ENCODE measurements at regions not wholly inside any gene's neighbourhood (a gene's known extent, or its start where the extent isn't known, plus 50 kb on each side); places are given as distances from the start of the nearest gene placed in this dataset.

DNA sequence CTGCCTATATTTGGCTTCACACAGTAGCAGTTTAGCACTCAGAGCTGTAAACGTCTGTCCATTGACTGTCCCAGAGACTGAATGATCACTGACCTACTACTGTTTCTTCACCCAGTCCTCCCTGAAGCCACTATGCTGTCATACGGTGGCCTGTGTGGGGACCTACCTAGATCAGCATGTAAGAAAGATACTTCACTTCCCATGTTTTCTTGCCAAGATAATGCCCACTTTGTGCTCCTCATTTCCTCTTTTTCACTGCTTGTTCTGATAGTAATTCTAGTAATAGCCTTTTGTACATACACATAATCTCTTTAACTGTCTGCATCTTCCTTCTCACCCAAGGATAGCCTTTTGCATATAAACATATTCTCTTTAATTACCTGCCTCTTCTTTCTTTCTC lies 109.9 kb upstream of the TIAM2 start:
- no peak for DNase-seq

GRCh38 chr6:154886016-154886415 lies 109.1 kb upstream of the TIAM2 start:
- no peak for DNase-seq

DNA sequence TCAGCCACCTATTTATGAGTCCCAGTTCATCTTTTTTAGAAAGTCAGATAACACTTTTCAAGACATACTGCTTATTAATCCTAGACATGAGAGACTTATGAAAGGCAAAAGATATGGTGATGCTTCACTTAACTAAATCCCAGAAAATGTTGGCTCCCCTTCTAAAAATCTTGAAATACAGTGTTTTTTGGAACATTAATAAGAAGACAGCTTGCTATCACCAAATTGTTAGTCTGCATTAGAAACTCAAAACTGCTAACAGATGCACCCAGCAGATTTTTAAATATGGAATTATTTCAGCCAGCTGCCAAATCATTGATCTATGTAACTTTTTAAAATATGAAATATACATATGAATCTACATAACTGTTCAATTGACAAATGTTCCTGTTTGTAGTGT lies 108.6 kb upstream of the TIAM2 start:
- no peak for DNase-seq

DNA sequence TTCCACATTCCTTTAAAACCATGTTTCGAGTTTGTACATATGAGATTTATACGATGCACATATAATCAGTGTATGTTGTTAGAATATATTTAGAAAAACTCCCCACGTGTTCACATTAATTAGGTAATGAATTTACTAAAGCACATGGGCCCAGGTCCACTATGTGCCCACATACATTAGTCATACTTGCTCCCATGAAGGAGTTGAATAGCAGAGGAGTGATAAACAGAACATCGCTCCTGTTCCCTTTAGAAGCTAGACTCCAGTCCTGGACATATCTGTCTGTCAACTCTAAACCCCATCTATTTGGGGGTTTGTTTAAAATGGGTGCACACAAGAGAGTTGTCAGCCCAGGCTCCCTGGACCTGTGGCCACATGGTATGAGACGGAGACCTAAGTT lies 108.1 kb upstream of the TIAM2 start:
- no peak for DNase-seq

GRCh38 chr6:154888421-154889295 lies 106.5 kb upstream of the TIAM2 start:
- no peak for DNase-seq

GRCh38 chr6:154890874-154891273 lies 104.2 kb upstream of the TIAM2 start:
- no peak for DNase-seq

DNA sequence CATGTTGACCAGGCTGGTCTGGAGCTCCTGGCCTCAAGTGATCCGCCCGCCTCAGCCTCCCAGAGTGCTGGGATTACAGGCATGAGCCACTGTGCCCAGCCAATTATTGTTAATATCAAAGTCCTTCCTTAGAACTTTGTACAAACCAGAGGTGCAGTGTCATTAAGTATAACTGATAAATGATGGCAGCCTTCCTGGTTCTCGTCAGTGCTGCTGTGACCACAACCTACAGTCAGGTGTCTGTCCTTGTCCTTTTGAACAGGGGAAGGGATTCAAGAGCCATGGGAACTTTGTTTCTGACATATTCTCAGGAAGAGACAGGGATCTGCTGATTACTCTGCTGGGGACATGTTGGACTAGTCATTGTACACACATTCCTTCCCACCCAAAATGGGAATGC lies 103.2 kb upstream of the TIAM2 start:
- no peak for DNase-seq

DNA sequence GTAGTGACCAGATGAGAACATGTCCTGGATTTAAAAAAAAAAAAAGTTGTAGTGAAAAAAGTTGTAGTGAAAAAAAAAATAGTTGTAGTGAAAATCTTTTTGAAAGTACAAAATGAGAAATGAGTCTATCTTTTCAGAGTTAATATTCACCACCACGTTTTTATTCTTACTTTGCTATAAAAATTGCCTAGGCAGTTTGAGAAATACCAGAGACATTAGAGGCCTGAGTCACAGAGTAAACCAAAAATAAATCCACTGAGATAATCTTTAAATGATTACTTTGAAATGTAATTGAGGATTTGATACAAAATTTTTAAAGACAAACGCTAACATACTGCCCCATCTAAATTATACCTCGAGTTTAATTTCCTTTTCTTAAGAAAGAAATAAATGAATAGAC lies 101.2 kb upstream of the TIAM2 start:
- DNase-seq: no peak

DNA sequence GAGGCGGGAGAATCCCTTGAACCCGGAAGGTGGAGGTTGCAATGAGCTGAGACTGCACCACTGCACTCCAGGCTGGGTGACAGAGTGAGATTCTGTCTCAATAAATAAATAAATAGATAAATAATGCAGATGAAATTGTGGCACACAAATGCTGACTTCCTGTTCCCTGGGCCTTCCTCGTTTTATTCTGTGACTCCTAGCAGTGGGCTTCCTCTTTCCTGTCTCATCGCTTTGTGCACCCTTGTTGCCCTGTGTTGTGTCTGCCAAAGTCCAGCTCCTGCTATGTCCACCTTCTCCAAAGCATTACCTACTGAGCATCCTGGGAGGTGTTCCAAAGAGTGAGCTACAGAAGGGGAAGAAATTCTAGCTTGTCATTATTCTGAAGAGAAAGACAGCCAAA lies 100.2 kb upstream of the TIAM2 start:
- DNase-seq: no peak

- no peak for DNase-seq
Observed at GRCh38 chr6:154895841-154896240, 99.3 kb upstream of the TIAM2 start.

DNA sequence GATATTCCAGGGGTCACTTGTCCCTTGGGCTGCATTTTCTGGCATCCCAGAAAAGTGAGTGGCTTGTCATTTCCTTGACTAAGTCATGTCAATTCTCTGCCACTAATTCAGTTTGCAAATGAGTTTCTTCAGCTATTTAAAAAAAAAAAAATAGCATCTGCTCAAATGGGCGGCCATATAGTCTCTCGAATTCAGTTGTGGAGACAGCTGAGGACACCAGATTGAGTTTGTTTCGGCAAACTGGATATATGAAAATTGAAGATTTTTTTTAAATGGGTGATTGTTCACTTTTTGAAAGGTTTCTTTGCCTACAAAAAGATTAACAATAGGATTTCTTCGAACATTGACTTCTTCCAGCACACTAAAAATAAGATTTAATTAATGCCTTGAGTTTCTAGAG lies 96.3 kb upstream of the TIAM2 start:
- no peak for DNase-seq

DNA sequence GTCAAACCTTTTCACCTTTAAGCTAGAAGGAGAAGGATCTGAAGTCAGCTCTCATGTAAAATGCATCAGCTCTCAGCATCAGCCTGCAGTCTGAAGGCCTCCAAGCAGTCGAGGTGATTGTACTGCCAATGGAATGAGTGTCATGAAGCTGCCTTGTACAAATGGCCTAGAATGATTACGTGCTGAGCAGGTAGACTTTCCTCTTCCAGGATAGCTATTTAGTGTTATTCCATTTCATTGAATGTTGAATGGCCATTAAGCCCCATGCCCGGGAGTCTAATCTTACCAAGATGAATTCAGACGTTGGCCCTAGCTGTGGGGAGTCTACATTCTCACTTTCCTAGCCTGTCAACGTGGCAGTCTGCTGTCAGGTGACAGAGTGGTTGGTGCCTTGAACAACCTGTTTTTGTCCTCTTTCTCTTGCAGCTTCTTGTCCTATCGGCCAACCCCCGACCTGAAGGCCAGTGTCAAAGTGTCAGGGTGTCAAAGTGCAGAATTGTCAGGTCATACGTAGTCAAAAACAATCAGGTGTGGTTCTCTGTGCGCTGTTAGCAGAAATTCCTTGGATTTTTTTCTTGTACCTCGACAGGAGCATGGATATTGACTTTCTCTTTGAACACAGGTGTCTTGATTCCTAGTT lies 95.2 kb upstream of the TIAM2 start:
- no peak for DNase-seq

GRCh38 chr6:154901876-154902552 lies 93.1 kb upstream of the TIAM2 start:
- DNase-seq: no peak

DNA sequence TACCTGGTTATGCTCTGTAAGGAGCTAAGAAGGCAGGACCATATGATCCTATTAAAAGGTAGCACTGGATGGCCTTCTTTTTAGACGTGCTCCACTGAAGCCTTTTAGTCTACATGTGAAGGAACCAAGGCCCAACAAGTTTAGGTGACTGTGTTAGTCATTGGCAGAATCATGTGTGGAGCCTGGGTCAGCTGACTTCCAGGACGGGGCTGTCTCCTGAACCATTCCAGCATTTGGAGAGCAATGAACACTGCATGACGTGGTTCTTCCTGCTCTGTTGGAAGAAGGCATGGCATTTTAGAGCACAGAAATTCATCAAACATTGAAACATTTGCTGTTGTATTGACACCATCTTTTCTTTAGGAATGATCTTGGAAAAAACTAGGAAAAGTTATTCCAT lies 87.8 kb upstream of the TIAM2 start:
- DNase-seq: no peak

GRCh38 chr6:154908723-154909122 lies 86.4 kb upstream of the TIAM2 start:
- no peak for DNase-seq

DNA sequence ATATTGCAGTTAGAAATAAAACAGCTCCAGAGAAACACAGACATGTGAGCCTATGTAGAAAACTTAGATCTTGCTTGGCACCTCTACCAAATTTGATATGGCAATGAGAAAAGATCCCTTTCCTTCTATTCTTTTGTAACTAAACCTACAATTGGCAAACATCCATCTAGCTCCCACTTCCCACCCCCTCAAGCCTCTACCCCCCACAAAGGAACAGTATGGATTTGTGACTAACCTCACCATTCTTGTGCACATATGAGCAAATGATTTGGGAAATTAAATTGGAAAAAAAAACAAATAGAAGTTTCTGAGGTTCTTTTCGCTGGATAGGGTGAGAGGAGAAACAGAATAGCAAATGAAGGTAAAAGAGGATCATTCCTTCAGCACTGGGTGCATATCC lies 85.8 kb upstream of the TIAM2 start:
- DNase-seq: no peak

DNA sequence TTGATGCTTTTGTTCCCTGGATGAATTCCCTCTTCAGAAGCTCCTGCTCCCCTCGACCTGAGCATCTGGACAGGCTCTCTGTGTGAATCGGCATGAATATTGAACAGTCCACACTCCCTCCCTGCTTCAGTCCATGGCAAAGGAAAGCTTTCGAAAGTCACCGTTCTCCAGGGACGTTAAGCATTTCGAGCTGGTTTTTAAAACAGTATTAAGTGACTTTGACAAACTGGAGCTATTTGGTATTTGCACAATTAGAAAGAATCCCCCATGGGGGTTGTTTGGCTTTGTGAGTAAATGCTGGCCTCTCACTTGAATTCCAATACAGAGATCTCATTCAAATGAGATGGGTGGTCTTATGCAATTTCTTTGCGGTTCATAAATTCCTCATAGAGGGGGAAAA lies 85.3 kb upstream of the TIAM2 start:
- DNase-seq: no peak

- no peak for DNase-seq
Observed at GRCh38 chr6:154914288-154914687, 80.8 kb upstream of the TIAM2 start.

- no peak for DNase-seq
Observed at GRCh38 chr6:154916857-154917256, 78.3 kb upstream of the TIAM2 start.

- no peak for DNase-seq
Observed at GRCh38 chr6:154917941-154918340, 77.2 kb upstream of the TIAM2 start.

- no peak for DNase-seq
Observed at GRCh38 chr6:154919806-154920205, 75.3 kb upstream of the TIAM2 start.

DNA sequence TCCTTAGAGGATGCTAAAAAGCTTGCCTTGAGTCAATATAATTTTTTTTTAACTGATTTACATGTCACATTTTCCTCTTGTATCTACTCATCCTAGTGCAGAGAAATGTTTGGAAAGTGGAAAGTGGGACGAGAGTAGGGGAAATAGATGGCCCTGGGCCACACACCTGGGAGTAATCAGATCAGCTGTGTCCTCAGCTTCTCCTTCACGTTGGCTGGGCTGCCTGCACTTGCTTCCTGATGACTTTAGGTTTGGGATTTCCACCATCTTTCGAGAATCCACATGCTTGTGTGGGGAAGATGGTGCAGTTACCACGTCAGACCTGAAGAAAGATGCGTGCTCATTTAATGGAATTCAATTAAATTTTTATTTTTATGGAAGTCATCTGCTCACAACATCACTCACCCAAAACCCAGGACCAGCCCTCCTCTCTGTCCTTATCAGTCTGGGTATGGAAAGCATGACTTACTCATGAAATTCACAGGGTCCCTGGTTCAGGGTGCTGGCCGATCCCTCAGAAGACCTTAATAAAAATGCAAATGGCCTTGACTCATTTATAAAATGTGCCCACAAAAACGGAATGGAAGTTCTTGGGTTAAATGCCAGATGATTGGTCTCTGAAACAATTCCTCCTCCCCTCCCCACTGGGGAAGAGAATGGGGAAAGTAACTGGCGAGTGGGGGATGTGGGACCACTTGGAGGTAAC lies 74.5 kb upstream of the TIAM2 start:
- no peak for DNase-seq

- peak; percentile 60 for DNase-seq
Observed at GRCh38 chr6:154921482-154921881, 73.6 kb upstream of the TIAM2 start.

Data from NCI-H226 (cell line).